H9 (cell line): ENCODE measurements at regions not wholly inside any gene's neighbourhood (a gene's known extent, or its start where the extent isn't known, plus 50 kb on each side); places are given as distances from the start of the nearest gene placed in this dataset.

Experiments
- DNase-seq: peaks from one replicate; pipeline ENCODE4 v3.0.0-alpha.2; 2017
- H2AFZ ChIP-seq: one replicate; pipeline ENCODE4 v1.6.1; 2013; ENCODE audit warnings: mild to moderate bottlenecking, low read length, control low read depth, moderate library complexity
- H2AK5ac ChIP-seq: 2 replicates; pipeline ENCODE4 v1.6.1; 2013; ENCODE audit warnings: low read length, control low read depth, mixed read lengths; ENCODE audit not compliant: insufficient read length
- H2BK120ac ChIP-seq: one replicate; pipeline ENCODE4 v1.6.1; 2013; ENCODE audit warnings: low read depth, mild to moderate bottlenecking, low read length, control low read depth, inconsistent platforms; ENCODE audit not compliant: poor library complexity, severe bottlenecking
- H2BK12ac ChIP-seq: 2 replicates; pipeline ENCODE4 v1.6.1; 2013; ENCODE audit warnings: low read length, control low read depth, mixed read lengths, low read depth; ENCODE audit not compliant: insufficient read length
- H2BK15ac ChIP-seq: 2 replicates; pipeline ENCODE4 v1.6.1; 2013; ENCODE audit warnings: low read depth, low read length, control low read depth
- H2BK20ac ChIP-seq: one replicate; pipeline ENCODE4 v1.6.1; 2013; ENCODE audit warnings: low read depth, mild to moderate bottlenecking, low read length, control low read depth, inconsistent platforms; ENCODE audit not compliant: poor library complexity, severe bottlenecking
- H2BK5ac ChIP-seq: 2 replicates; pipeline ENCODE4 v1.6.1; 2013; ENCODE audit warnings: low read length, control low read depth, mixed read lengths; ENCODE audit not compliant: insufficient read length
- H3K14ac ChIP-seq: 2 replicates; pipeline ENCODE4 v1.6.1; 2013; ENCODE audit warnings: low read length, control low read depth; ENCODE audit not compliant: insufficient read depth
- H3K18ac ChIP-seq: 2 replicates; pipeline ENCODE4 v1.6.1; 2013; ENCODE audit warnings: low read depth, mild to moderate bottlenecking, mixed read lengths, low read length, control low read depth; ENCODE audit not compliant: insufficient read length
- H3K23ac ChIP-seq: 2 replicates; pipeline ENCODE4 v1.6.1; 2013; ENCODE audit warnings: low read length, control low read depth, mixed read lengths, low read depth; ENCODE audit not compliant: insufficient read length
- H3K23me2 ChIP-seq: 2 replicates; pipeline ENCODE4 v1.6.1; 2013; ENCODE audit warnings: low read depth, mild to moderate bottlenecking, mixed read lengths, low read length, control low read depth; ENCODE audit not compliant: insufficient read length, poor library complexity, severe bottlenecking
- H3K27ac ChIP-seq: 2 replicates; pipeline ENCODE4 v1.5.1; 2013; ENCODE audit warnings: low read length, control low read depth, mixed read lengths, low read depth; ENCODE audit not compliant: insufficient read length
- H3K27me3 ChIP-seq: 2 replicates; pipeline ENCODE4 v1.6.1; 2013; ENCODE audit warnings: low read length, control low read depth, inconsistent platforms; ENCODE audit not compliant: insufficient read depth
- H3K4ac ChIP-seq: 2 replicates; pipeline ENCODE4 v1.6.1; 2013; ENCODE audit warnings: low read depth, mild to moderate bottlenecking, control low read depth, inconsistent platforms, low read length, moderate library complexity
- H3K4me1 ChIP-seq: 2 replicates; pipeline ENCODE4 v1.6.1; 2013; ENCODE audit warnings: low read length, control low read depth, inconsistent platforms; ENCODE audit not compliant: insufficient read depth
- H3K4me2 ChIP-seq: 2 replicates; pipeline ENCODE4 v1.6.1; 2013; ENCODE audit warnings: low read length, control low read depth, mixed read lengths; ENCODE audit not compliant: insufficient read length, insufficient read depth
- H3K56ac ChIP-seq: 2 replicates; pipeline ENCODE4 v1.6.1; 2013; ENCODE audit warnings: low read depth, mild to moderate bottlenecking, mixed read lengths, low read length, control low read depth; ENCODE audit not compliant: insufficient read length
- H3K79me1 ChIP-seq: 2 replicates; pipeline ENCODE4 v1.6.1; 2013; ENCODE audit warnings: low read depth, mild to moderate bottlenecking, moderate library complexity, low read length, control low read depth, inconsistent platforms; ENCODE audit not compliant: insufficient read depth, poor library complexity, severe bottlenecking
- H3K79me2 ChIP-seq: 2 replicates; pipeline ENCODE4 v1.6.1; 2013; ENCODE audit warnings: low read length, control low read depth, inconsistent platforms; ENCODE audit not compliant: insufficient read depth
- H3K9ac ChIP-seq: 2 replicates; pipeline ENCODE4 v1.6.1; 2013; ENCODE audit warnings: low read length, control low read depth, mixed read lengths; ENCODE audit not compliant: insufficient read length; ENCODE audit errors: extremely low read depth
- H3K9me3 ChIP-seq: one replicate; pipeline ENCODE4 v1.6.1; 2013; ENCODE audit warnings: low read depth, low read length, inconsistent platforms; ENCODE audit not compliant: control insufficient read depth
- H3T11ph ChIP-seq: one replicate; pipeline ENCODE4 v1.6.1; 2013; ENCODE audit warnings: mild to moderate bottlenecking, low read length, control low read depth, inconsistent platforms
- H4K20me1 ChIP-seq: one replicate; pipeline ENCODE4 v1.6.1; 2013; ENCODE audit not compliant: control insufficient read depth, insufficient read length, insufficient read depth
- H4K5ac ChIP-seq: 2 replicates; pipeline ENCODE4 v1.6.1; 2013; ENCODE audit warnings: low read depth, mild to moderate bottlenecking, mixed read lengths, low read length, control low read depth; ENCODE audit not compliant: insufficient read length
- H4K8ac ChIP-seq: replicated peaks from 2 replicates; pipeline ENCODE4 v1.6.1; 2013; ENCODE audit warnings: low read length, control low read depth, mixed read lengths, low read depth; ENCODE audit not compliant: insufficient read length
- H4K91ac ChIP-seq: 2 replicates; pipeline ENCODE4 v1.6.1; 2013; ENCODE audit warnings: low read depth, mild to moderate bottlenecking, moderate library complexity, mixed read lengths, low read length, control low read depth; ENCODE audit not compliant: insufficient read length
- H3K27ac Mint-ChIP-seq, 3 experiments: 2 replicates in 2 of 3; 3 replicates in 1 of 3; pipeline ENCODE4 v1.8.0; 2020 to 2021; ENCODE audit warnings: mixed read lengths in 3 of 3, mild to moderate bottlenecking in 1 of 3, moderate library complexity in 1 of 3
- H3K27me3 Mint-ChIP-seq: 2 replicates; pipeline ENCODE4 v1.8.0; 2021; ENCODE audit warnings: low read depth, mild to moderate bottlenecking, moderate library complexity, mixed read lengths
- H3K36me3 Mint-ChIP-seq, 3 experiments: 2 replicates in 2 of 3; 3 replicates in 1 of 3; pipeline ENCODE4 v1.8.0; 2020 to 2021; ENCODE audit warnings: low read depth in 3 of 3, mixed read lengths in 3 of 3; ENCODE audit not compliant: insufficient read depth in 1 of 3
- H3K4me1 Mint-ChIP-seq, 2 experiments: 2 replicates each; pipeline ENCODE4 v1.8.0; 2020; ENCODE audit warnings: mixed read lengths in 2 of 2
- H3K4me3 Mint-ChIP-seq, 2 experiments: 2 replicates in 1 of 2; 3 replicates in 1 of 2; pipeline ENCODE4 v1.8.0; 2020 to 2021; ENCODE audit warnings: mild to moderate bottlenecking in 2 of 2, mixed read lengths in 2 of 2, moderate library complexity in 1 of 2
- H3K9me3 Mint-ChIP-seq, 2 experiments: 2 replicates in 1 of 2; 3 replicates in 1 of 2; pipeline ENCODE4 v1.8.0; 2020; ENCODE audit warnings: mild to moderate bottlenecking in 2 of 2, mixed read lengths in 2 of 2, moderate library complexity in 1 of 2
- CTCF ChIP-seq: fragments of 200-600 bp; sonication (generic); conservative IDR thresholded peaks from 3 replicates; pipeline ENCODE4 v1.8.0; 2021; ENCODE audit warnings: antibody characterized with exemption, mild to moderate bottlenecking
- WGBS: extraction: QIAGEN DNeasy Blood & Tissue Kit; methylation state at CpG from one replicate; pipeline ENCODE4 v1.1.7; 2013; ENCODE audit warnings: missing lambda C conversion rate, low lambda C conversion rate, mixed read lengths; ENCODE audit not compliant: insufficient read length; ENCODE audit errors: extremely low coverage; 5-methylcytosine and 5-hydroxymethylcytosine counted together

GRCh38 chr2:52181080-52181479, 1149.1 kb upstream of the NRXN1 start:
- no peak overlapping the region for H3K14ac ChIP-seq
- no peaks in the 10 kb centered on the region for H3K9me3 ChIP-seq
- no peak overlapping the region for H3K27ac ChIP-seq
- no peaks in the 10 kb centered on the region for H3K4me1 Mint-ChIP-seq
- no peaks in the 10 kb centered on the region for H3K79me1 ChIP-seq
- H2BK5ac ChIP-seq: no peak overlapping the region
- H4K8ac ChIP-seq: no peak overlapping the region
- no peak overlapping the region for H4K5ac ChIP-seq
- no peak overlapping the region for H3K56ac ChIP-seq
- H3K4ac ChIP-seq: no peak overlapping the region
- DNase-seq: no peak
- H3K23ac ChIP-seq: no peak overlapping the region
- no peak overlapping the region for H2AK5ac ChIP-seq
- H3K27me3 ChIP-seq: no peaks in the 10 kb centered on the region
- no peaks in the 10 kb centered on the region for H3K23me2 ChIP-seq
- peaks cover 10 to 16% of the 10 kb centered on the region in 2 experiments for H3K9me3 Mint-ChIP-seq
- H2BK12ac ChIP-seq: no peak overlapping the region
- no peak overlapping the region for H3K9ac ChIP-seq
- no peaks in the 10 kb centered on the region for H4K20me1 ChIP-seq
- H4K91ac ChIP-seq: no peak overlapping the region
- no peaks in the 10 kb centered on the region for H3K79me2 ChIP-seq
- peaks cover 7 to 14% (median 11%) of the 10 kb centered on the region in 3 experiments for H3K36me3 Mint-ChIP-seq
- H3K4me1 ChIP-seq: no peaks in the 10 kb centered on the region
- no peak overlapping the region for H2BK120ac ChIP-seq
- no peak overlapping the region for H2BK20ac ChIP-seq
- no peak overlapping the region for H2BK15ac ChIP-seq
- WGBS: no CpG with 5 or more reads among the region's 2 CpGs
- no peak for TF ChIP-seq CTCF
- no peaks in the 10 kb centered on the region for H3K27me3 Mint-ChIP-seq
- H3K4me3 Mint-ChIP-seq: no peak overlapping the region
- H3T11ph ChIP-seq: no peak overlapping the region
- H2AFZ ChIP-seq: no peak overlapping the region
- H3K27ac Mint-ChIP-seq: no peak overlapping the region
- no peak overlapping the region for H3K18ac ChIP-seq
- H3K4me2 ChIP-seq: no peak overlapping the region
